ENCODE measurements at regions not wholly inside any gene's neighbourhood (a gene's known extent, or its start where the extent isn't known, plus 50 kb on each side); places are given as distances from the start of the nearest gene placed in this dataset.
"Not testable (repeated sequence)": the region's sequence is repeated elsewhere in the genome, so short reads cannot be mapped to it uniquely, and the experiment has no call there.

DNA sequence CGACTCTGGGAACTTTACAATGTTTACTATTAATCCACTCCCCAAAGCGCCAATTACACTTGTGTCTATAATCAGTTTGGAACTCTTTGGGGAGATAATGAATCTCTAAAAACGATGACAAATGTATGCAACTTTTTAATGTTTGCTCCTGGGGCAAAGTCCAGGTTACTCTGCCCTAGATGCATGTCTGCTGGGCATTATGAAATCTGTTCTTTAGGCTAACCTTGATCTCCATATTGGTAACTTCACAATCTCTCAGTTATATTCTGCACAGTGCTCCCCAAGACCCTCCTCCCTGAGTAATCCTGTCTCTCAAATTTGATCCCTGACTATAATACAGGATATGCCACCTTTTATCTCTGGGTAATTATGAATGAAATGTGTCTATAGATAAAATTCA is 152.2 kb upstream of the TRPM3 start:
- no peak for DNase-seq (ENCODE audit: low read depth in 2 of 2)

DNA sequence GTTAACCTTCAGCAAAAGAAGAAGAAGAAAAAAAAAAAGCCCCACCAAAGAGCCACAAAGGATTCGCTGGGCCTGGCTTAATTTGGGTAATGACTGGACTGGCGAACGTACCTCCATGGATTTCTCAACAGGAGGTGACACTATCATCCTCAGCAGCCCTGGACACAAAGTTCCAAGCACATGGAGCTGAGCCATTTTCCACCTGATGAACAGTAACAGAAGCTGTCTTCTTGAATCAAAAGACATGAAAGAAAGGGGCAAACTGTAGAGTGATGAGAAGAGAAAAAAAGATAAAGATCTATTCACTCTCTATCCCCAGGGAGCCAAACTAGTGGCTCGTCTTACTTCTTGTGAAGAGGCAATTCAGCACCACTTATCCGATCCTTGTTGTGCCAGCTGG is 150.2 kb upstream of the TRPM3 start:
- DNase-seq (ENCODE audit: low read depth in 2 of 2): no peak

DNA sequence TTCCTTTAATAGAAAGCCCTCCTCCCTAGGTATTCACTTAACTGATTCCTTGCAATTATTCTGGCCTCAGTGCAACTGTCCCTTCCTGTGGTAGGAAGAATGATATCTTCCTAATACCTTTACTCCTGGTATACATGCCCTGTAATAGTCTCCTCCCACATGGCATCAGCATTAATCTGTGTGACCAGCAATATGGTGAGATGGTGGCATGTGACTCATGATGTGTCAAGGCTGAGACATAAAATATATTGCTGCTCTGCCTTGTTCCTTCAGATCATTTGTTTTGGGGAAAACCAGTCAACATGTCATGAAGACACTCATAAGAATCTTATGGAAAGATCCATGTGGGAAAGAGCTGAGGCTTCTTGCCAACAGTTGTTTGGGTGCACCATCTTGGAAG is 149.1 kb upstream of the TRPM3 start:
- no peak for DNase-seq (ENCODE audit: low read depth in 2 of 2)

DNA sequence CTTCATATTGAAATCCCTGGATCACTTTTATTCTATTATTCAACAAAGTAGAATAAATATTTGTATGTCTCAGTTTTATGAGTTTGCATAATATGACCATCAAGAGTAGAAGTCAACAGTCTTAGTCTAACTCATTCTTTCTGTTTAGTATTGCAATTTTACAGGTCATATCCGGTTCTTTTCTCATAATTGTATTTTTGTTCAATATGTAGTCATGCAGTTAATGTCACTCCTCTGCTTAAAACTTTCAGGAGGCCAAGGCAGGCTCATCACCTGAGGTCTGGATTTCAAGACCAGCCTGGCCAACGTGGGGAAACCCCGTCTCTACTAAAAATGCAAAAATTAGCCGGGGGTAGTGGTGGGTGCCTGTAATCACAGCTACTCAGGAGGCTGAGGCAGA is 148.4 kb upstream of the TRPM3 start:
- no peak for DNase-seq (ENCODE audit: low read depth in 2 of 2)

DNA sequence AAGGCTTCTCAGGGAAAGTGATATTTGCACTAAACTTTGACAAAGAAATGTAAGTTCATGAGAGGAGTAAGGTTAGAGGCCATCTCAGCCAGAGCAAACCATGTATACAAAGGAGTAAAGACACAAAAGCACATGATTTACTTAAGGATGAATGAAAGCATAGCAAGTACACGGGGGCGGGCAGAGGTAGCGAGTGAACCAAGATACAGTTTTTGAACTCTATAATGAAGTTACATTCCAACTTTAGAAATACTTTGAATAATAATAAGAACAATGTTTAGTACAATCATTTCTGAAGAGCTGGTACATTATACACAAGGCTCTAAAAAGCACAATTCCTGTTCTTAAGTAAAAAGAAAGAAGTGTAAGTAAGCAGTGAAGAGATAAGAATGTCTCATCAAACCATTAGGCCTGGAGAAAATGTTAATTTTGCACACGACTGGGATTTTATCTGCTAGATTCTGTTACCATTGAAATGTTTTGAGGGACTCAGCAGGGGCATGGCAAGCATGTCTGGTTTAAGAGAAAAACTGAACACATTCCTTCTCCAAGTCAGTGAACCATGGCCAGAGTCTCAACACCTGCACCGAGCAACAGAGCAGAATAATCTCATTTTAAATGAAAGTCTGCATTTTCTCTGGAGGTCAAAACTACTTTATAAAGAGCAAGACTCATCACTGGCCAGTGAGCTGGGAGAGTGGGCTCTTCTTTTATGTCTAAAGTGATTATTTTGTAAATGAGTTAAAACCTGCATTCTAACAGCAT is 147.6 kb upstream of the TRPM3 start:
- no peak for DNase-seq (ENCODE audit: low read depth in 2 of 2)

DNA sequence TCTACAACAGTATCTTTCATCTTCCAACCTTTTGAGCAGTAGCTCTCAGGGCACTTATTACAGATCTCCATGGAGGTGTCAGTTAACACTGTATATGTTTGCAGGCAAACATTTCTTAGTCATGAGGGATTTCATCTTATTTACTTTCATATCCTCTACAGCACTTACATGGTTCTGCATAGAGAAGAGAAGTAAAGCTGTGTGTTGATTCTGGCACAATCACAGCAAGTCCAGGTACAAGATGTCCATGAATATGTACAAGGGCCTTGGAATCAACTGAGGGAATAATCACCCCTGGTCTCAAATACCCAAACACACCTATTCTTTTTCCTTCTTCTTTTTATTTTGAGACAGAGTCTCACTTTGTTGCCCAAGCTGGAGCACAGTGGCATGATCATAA is 142.0 kb upstream of the TRPM3 start:
- DNase-seq (ENCODE audit: low read depth in 2 of 2): no peak

DNA sequence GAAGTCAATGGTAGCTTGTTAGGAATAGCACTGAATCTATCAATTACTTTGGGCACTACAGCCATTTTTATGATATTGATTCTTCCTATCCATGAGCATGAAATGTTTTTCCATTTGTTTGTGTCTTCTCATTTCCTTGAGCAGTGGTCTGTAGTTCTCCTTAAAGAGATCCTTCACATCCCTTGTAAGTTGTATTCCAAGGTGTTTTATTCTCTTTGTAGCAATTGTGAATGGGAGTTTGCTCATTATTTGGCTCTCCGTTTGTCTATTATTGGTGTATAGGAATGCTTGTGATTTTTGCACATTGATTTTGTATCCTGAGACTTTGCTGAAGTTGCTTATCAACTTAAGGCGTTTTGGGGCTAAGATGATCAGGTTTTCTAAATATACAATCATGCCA is 139.0 kb upstream of the TRPM3 start:
- not testable (repeated sequence) for DNase-seq (ENCODE audit: low read depth in 2 of 2)

DNA sequence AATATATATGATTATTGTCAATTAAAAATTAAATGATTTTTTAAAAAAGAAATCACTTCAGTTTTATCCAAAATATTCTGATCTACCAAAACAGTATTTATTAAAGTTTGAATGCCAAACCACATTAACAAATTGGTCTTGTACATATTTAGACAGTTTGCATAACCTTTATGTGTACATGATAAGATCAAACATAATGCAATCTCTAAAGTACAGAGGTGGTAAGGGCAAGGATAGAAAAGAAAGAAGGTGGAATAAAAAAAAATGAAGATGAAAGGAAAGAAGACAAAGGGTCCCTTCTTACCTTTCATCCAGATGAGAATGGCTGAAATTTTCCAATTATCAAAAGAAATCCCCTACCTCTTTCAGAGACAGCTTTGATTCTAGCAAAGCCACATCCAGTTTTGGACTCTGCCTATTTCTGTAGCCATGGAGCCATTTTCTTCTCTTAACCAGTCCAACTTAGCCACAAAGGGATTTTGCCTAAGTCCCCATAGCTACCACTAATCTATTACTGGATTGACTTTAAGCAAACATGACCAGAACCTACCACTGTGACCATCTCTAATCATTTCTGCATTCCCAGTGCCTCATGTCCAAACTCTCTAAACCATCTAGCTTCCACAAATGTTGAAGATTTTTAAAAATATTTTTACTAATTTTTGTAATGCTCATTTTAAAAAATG is 133.3 kb upstream of the TRPM3 start:
- no peak for DNase-seq (ENCODE audit: low read depth in 2 of 2)

DNA sequence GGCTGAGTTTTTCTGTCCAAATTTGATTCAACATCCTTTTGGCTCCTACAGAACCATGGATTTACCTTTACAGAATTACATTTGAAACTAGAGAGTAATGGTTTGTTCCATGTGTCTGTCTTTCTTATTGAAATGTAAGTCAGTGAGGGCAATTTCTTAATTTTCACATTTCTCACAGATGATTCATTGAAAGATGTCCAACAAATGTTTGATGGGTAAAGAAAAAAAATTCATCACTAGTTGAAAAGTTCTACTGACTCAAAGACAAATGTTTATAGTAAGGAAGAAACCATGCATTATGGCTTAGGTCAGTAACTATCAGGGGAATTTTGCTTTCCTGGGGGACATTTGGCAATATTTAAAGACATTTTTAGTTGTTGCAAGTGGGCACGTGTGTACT is 131.6 kb upstream of the TRPM3 start:
- DNase-seq (ENCODE audit: low read depth in 2 of 2): no peak

DNA sequence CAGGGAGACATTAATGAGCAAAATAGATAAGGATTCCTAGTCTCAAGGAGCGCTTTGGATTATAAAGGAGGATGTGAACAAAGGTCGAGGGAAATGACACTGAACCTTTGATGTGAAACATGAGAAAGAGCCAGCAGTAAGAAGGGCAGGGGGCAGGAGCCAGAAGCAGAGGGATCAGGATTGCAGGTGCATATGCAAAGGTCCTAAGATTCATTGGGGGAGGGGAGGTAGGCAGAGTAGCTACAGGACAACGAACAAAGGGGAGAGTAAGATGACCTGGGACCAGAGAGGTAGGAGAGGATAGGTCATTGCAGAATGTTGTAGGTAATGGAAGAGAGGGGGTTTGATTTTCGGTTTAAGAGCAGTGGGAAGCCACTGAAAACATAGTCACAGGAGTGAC is 129.2 kb upstream of the TRPM3 start:
- no peak for DNase-seq (ENCODE audit: low read depth in 2 of 2)

DNA sequence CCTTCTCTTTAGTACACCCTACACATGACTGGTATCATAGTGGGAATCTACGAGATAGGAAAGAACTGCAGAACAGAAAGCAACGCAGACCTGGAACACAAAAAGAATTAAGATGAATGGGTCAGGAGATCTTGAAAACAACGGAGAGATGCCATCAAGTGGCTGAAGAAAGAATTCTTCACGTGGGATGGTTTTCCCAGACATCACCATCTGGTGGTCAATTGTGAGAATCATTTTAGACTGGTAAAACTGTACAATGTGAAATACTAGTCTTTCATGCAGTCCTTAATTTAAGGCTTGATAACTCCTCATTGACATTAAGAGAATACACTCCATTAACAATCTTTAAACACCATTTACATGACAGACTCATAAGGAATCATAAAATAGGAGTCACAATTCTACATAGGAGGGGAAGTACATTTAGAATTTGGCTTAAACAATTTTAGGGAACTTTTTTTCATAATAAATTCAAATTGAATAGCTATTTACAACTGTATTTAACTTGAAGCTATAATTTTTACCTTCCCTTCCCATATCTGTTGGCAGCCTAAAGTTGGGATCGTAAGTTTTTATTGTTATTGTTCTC is 128.4 kb upstream of the TRPM3 start:
- no peak for DNase-seq (ENCODE audit: low read depth in 2 of 2)

DNA sequence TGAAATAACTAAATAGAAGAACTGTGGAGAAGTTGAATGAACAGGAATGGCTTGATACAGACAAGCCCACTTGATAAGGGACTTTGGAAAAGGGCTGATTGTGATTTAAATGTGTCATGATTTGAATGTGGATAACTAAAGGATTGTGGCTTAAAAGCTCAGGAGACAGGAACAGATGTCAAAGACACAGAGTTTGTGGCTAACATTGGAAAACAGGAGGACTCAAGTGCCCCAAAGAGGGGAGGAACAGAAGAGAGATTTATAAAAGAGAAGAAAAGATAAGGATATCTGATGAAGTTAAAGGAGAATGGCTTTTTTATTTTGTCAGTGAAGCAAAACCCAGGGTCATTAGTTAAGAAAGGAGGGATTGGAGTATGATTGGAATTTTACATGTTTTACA is 124.2 kb upstream of the TRPM3 start:
- no peak for DNase-seq (ENCODE audit: low read depth in 2 of 2)

DNA sequence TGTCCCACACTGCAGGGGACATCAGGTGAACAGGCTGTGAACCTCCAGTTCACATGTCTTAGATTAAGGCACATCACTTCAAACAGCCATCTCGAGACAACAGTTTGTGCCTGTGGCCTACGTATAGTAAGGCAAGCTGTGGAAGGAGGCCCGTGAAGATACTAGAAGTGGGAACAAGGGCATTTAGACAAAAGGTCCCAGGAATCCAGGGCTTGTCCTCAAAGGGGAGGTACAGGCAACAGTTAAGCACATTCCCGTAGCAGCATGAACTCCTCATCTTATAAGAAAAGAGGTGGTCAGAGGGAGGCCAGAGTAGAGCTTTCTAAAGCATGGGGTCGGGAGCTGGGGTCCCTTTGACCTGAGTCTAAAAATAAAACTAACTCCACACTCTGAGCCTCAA is 122.5 kb upstream of the TRPM3 start:
- DNase-seq (ENCODE audit: low read depth in 2 of 2): no peak

DNA sequence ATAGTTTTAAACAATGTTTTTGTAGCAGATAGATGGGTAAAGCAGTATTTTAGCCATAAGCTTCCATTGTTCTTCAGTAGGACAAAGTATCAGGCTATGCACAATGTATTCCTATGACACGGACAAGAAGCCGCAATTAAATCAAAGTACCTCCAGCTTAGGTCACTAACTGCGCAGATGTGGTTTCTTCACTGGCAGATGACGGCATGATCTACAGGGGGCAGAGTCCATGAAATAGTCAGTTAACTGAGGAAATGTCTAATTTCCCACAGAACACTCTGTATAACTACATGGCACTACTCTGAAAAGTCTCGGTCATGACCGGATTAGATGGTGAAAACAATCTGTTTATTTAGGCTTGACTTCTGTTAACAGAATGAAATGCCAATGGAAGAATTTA is 120.7 kb upstream of the TRPM3 start:
- no peak for DNase-seq (ENCODE audit: low read depth in 2 of 2)

DNA sequence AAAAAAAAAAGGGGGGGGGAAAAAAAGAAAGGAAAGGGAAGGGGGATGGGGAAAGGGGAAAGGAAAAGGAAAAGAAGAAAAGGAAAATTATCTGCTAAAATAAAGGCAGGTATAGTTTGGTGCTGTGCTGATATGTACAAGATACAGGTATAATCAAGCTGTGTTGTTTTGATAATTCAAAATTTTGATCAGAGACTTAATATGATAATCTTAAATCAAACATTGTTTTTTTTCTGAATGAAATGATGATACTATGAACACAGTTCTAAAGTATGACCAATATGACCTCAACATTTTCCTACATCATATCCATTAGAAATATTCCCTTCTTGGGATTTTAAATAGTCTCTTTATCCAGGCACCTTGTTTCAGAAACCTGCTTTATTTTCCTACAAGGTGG is 115.6 kb upstream of the TRPM3 start:
- no peak for DNase-seq (ENCODE audit: low read depth in 2 of 2)

DNA sequence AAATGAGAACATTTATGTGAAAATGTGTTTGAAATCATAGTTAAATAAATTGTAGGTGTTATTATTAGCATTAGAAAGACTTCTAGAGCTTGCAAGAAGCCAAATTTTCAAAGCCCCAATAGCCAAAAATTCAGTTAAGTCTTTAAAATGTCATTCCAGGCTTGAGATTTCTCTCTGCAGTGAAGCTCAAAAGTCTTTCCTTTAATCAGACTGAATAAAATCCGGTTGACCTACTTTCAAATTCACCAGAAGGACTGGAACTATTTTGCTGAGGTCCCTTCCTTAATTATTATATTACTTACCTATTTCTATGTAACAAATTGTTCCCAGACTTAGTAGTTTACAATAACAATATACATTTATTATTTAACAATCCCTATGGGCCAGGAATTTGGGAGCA is 112.2 kb upstream of the TRPM3 start:
- no peak for DNase-seq (ENCODE audit: low read depth in 2 of 2)

DNA sequence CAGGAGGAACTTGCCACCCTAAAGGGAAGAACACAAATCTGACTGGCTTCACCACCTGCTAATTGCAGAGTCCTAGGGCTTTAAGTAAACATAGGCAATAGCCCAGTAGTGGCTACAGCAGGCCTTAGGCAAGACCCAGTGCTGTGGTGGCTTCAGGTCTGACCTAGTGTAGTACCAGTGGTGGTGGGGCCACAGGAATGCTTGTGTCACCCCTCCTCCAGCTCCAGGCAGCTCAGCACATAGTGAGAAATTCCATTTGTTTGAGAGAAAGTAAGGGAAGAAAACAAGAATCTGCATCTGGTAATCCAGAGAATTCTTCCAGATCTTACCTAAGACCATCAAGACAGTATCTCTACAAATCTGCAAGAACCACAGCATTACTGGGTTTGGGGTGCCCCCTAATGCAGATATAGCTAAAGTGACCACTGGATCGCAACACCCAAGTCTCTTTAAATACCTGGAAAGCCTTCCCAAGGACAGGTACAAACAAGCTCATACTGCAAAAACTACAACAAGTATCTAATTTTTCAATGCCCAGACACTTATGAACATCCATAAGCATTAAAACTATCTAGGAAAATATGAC is 102.6 kb upstream of the TRPM3 start:
- DNase-seq (ENCODE audit: low read depth in 2 of 2): no peak

DNA sequence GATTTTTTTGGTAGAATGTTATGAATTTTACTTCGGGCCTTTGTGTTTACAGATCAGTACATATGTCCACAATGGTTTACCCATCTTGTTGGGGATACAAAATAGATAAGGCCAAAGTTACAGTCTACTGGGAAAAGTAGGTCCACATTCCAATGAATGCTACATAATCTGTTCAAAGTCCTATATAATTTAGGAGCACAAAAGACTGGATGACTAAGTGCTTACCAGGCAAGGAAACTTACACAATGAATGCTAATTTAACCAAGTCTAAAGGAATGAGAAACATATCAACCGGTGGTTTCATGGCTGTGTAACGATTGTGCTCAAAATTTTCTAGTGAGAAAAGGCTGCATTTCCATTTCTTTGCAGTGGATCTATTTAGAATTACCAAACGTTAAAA is 97.4 kb upstream of the TRPM3 start:
- no peak for DNase-seq (ENCODE audit: low read depth in 2 of 2)

DNA sequence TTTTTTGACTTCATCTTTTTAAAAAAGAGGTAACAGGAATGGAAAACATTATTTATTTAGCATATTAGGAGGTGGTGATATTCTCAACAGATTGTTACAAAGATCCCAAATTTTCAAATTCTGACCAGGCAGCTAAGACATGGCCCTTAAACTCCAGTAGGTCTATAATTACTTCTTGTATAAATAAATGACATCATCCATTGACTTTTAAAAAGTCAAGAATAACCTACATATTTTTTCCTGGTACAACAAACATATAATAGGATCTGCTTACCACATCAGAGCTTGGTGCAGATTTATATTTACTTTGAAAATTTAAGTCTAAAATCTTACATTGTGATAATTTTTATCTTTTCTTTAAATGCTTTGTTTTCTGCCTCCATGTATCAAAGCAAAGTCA is 92.2 kb upstream of the TRPM3 start:
- DNase-seq (ENCODE audit: low read depth in 2 of 2): no peak

DNA sequence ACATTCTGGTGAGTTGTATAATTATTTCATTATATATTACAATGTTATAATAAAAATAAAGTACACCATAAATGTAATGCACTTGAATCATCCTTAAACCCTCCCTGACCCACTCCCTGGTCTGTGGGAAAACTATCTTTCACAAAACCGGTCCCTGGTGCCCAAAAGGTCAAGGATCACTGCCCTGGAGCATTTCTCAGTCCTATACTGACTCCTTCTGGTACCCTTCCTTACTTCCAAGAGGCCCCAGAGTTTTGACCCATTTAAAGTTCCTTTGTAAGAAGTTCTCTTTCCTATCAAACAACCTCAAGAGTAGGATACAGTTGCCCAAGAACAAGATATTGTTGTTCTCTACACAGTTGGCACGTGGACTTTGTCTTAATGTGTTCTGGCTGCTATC is 88.9 kb upstream of the TRPM3 start:
- no peak for DNase-seq (ENCODE audit: low read depth in 2 of 2)

DNA sequence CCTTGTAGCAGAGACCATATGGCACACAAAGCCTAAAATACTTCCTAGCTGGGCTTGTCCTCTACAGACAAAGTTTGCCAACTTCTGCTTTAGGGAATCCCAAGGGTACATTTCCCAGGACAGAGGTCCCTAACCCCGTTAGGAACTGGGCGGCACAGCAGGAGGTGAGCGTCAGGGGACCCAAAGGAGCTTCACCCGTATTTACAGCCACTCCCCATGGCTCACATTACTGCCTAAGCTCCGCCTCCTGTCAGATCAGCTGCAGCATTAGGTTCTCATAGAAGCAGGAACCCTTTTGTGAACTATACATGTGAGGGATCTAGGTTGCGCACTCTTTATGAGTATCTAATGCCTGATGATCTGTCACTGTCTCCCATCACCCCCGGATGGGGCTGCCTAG is 88.5 kb upstream of the TRPM3 start:
- no peak for DNase-seq (ENCODE audit: low read depth in 2 of 2)

DNA sequence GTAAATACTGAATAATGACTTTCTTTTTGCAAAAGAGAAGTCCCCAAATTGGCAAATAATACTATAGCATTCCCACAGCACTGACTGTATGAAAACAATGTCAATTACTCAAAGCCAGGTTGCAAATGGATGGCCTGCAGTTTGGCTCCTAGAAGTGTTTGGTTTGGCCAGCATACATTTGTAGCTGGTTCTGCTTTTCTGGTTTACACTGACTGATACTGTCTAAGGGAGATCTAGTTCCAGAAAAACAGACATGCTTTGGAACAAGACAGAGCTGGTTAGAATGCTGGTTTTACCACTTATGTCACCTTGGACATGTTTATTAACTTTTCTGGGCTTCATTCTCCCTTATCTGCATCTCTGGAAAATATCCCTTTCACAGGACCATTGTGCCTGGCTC is 81.5 kb upstream of the TRPM3 start:
- no peak for DNase-seq (ENCODE audit: low read depth in 2 of 2)

DNA sequence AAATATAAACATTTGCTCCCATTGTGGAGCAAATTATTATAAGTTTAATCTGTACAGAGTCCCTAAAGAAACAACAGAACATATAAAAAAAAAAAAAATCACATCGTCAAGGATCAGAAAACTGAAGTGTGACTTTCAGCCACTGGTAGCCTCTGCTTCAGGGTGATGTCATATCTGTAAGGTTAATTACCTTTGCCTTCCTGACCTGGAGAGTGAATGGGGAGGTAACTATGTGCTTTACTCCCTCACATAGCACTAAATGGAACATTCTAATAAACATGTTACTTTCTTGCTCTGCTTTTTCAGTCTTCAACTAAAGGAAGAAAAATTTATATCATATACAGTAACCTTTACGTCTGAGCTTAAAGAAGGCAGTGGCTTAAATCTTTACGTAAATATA is 70.3 kb upstream of the TRPM3 start:
- DNase-seq (ENCODE audit: low read depth in 2 of 2): no peak
